ENCODE measurements at regions not wholly inside any gene's neighbourhood (a gene's known extent, or its start where the extent isn't known, plus 50 kb on each side); places are given as distances from the start of the nearest gene placed in this dataset.
"Not testable (repeated sequence)": the region's sequence is repeated elsewhere in the genome, so short reads cannot be mapped to it uniquely, and the experiment has no call there.

DNA sequence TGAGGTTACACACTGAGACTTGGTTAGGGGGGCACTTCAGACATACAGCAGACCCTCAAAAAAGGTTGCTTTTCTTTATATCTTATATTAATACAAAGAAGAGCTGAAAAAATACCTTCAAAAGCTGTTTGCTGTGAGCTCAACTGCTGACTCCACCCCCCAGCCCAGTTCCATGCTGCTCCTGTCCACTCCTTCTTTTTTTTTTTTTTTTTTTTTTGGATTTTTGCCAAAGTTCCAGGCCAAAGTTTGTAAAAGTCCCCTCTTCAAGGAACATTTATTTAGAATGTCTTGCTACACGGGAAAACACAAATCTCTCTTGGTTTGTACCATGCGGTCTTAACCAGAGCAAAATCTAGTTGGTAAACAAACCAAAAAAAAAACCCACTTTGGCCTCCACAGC lies 85.3 kb upstream of the AKAP12 start:
- ATAC-seq: no peak

- ATAC-seq: no peak
Measured at GRCh38 chr6:151155095-151155494, 84.7 kb upstream of the AKAP12 start.

DNA sequence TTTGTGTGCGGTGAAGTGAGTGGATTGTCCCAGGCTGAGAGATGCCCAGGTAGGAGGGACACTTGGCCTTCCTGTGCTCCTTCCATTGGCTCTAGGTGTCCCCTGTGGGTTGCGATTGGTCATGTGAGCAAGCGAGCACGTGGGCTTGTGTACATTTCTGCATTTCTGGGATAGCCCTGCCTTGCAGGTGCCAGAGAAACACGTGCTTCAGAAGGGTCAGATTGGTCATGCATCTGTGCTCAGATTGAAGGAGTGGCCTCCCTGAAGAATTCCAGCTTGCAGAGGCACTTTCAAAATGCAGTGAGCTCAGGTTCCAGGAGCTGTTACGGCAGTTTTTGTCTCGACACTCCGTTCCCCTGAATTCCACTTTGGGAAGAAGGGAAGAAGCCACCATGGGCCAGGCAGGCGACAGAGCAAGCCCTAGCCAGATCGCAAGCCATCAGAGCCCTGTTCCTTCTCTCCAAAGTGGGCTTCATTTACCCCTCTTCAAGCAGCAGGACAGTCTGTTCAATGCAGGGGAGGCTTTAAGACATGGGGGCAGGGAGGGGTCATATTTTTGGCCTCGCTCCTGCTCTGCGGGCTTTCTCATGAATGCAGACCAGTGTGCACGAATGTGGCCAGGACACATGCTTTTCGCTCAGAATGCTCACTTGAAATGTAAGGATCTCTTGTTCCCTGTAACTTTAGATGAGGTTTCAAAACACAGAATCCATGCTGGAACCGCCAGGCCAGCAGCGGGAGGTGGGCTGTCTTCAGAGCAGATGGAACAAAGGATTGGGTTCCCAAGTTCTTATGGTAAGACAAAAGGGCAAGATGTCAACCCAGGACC lies 78.6 kb upstream of the AKAP12 start:
- peak; percentile 50 for ATAC-seq

DNA sequence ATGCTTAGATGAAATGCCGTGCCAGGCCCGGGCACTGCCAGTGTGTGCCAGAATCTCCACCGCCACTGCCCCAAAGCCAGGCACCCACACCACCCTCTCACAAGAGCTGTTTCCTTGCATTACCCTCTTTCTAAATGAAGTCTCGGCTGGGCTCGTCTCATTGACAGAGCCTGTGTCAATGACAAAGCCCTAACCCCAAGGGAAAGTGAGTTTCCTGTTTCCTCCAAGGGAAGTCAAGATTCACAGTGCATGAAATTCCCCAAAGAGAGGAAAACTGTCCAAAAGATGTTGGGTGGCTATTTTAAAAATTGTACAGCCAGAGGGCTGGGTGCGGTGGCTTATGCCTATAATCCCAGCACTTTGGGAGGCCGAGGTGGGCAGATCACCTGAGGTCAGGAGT lies 75.4 kb upstream of the AKAP12 start:
- ATAC-seq: no peak

DNA sequence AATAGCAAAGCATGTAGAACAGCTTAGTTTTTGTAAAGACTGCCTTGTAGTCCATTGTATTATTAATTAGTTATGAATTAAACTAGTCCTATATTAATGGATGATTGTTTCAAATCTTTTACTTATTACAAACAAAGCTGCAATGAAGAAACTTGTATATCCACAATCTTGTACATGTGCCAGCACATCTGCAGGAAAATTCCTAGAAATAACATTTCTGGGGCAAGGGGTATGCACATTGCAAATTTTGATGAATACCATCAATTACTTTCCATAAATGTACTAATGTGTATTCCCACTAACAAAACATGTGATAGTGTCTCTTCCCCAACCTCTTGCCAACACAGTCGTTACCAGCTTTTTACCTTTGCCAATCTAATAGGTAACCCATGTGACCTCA lies 73.6 kb upstream of the AKAP12 start:
- ATAC-seq: no peak

DNA sequence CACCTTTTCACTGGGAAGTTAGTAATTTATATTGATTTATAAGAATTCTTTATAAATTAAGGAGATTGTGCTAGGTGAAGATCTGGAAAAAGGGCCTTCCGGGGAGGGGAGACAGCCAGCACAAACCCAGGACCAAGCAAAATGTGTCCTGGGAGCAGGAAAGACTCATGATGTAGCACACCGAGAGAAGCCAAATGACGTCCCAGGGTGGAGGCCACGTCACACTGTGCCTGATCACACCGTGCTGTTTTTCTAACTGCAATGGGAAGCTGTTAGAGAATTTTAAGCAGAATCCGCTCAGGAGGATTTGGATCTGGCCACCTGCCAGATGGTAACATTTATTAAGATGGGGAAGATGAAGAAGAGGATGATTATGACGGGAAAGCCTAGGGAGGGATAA lies 72.7 kb upstream of the AKAP12 start:
- ATAC-seq: no peak

GRCh38 chr6:151170622-151171246 lies 69.0 kb upstream of the AKAP12 start:
- ATAC-seq: no peak

DNA sequence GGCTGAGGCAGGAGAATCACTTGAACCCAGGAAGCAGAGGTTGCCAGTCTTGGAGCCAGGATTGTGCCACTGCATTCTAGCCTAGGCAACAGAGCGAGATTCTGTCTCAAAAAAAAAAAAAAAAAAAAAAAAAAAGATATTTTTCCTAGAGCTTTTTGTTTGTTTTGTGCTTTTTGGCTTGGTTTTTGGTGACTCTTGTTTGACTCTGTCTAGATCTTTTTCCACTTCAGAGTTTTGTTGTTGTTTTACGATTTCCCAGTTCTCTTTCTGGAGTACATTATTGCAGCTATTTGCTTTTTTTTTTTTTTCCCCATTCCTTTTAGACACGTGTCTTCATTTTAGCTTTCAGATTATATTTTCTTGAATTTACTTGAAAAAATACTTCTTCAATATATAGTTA lies 67.0 kb upstream of the AKAP12 start:
- ATAC-seq: no peak

- no peak for ATAC-seq
Measured at GRCh38 chr6:151175662-151176445, 63.9 kb upstream of the AKAP12 start.

GRCh38 chr6:151176911-151177770 lies 62.6 kb upstream of the AKAP12 start:
- ATAC-seq: no peak

GRCh38 chr6:151178373-151178772 lies 61.4 kb upstream of the AKAP12 start:
- no peak for ATAC-seq

DNA sequence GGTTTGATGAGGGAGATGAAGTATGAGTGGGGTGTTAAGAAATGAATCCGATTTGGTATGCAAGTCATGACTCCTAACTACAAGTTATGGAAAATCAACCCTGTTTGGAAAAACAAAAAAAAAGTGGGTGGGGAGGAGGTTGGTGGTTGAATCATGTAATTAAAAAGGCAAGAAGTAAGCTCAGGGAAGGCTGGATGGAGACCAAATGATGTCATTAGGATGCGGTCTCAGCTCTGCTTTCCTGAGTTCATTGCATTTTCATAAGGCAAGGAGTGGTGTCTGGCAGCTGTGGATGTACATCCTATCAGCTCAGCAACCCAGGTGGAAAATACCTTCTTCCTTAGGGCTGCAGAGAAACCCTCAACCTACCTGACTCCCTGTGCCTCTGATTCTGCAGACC lies 60.4 kb upstream of the AKAP12 start:
- ATAC-seq: no peak

DNA sequence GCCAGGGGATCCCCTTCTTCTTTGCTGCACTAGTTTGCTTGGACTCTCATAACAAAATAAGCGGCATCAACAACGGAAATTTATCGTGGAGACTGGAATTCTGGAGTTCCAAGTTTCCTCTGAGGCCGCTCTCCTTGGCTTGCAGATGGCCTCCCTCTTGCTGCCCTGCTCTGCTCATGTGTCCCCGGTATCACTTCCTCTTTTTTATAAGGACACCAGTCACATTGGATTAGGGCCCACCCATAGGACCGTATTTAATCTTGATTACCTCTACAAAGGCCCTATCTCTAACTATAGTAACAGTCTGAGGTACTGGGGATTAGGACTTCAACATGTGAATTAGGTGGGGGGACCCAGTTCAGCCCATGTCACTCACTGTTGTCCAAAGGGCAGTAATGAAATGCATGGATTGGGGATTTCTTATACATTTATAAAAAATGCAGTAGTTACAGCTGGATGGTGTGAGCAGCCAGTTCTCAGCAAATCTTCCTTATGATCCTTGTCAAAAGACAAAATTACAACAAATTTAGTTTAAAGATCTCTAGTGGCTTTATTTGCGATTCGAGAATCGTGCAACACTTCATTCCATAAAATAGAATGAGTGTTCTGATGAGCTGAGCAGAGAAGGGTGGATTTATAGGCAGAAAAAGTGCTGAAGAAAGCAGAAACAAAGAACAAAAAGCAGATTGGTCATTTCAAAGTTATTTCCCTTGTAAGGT lies 59.3 kb upstream of the AKAP12 start:
- ATAC-seq: no peak

DNA sequence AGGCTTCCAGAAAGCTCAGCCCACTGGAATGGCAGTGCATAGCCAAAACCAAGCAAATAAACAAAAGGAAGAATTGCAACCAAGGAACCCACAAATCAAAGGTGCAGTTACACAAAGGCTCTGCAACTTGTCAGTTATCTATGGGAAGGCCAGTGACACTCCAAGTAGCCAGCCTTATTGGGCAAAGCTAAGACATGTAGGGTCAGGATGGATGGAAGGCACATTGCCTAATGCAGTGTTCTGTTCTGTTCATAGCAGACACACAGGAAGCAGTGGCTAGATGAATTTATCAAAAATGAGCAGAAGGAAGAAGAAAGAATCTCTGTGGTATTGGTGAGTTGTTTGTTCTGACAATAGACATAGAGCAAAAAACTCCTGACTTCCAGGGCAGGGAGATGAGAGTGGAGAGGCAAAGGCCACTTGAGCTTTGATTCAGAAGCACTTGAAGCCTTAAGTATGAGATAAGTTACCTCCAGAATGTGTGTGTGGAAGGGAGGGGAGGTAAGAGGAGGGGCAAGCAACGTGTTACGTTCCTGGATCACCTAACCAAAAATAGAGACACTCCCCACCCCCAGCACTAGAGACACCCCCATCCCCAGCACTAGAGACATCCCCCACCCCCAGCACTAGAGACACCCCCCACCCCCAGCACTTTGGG lies 57.9 kb upstream of the AKAP12 start:
- ATAC-seq: no peak

DNA sequence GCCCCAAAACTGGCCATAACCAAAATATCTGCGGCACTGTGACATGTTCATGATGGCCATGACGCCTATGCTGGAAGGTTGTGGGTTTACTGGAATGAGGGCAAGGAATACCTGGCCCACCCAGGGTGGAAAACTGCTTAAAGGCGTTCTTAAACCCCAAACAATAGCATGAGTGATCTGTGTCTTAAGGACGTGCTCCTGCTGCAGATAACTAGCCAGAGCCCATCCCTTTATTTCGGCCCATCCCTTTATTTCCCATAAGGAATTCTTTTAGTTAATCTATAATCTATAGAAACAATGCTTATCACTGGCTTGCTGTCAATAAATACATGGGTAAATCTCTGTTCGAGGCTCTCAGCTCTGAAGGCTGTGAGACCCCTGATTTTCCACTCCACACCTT lies 56.8 kb upstream of the AKAP12 start:
- ATAC-seq: not testable (repeated sequence)

DNA sequence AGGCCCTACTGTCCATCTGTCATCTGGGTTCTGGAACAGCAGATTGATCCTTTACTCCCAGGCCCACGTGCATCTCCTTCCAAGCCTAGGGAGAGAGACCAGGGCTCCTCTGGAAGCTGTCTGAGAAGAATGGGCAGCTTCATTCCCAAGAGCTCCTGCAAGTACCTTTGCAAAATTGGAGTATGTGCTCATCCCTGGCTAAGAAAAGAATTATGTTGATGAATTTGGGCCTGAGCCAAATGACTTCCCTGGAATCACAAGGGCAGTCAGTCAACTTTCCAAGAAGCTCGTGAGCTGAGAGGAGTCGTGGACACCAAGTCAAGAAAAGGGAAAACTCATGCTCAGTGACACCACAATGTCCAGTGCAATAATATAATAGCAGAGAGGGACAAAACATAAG lies 54.6 kb upstream of the AKAP12 start:
- no peak for ATAC-seq

DNA sequence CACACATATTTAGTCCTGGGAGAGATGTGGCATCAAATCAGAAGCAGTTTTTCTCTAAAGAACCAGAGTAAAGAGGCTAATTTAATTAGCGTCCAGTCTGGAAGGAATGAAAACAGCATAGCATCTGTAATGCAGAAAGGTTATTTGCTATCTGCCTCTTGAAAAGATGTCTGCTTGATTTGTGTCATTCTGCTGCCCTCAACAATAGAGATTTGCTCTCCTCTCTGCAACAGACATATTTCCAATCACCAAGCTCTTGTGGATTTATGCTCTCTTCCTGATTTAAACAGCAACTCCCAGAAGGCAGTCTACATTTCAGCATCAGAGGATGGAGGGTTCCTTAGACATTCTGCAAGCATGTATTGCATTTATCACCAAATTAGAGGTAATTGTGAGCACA lies 53.5 kb upstream of the AKAP12 start:
- no peak for ATAC-seq

- no peak for ATAC-seq
Measured at GRCh38 chr6:151186804-151187330, 52.9 kb upstream of the AKAP12 start.

Measured in esophagus mucosa (tissue), 1 donor.